ENCODE measurements at regions not wholly inside any gene's neighbourhood (a gene's known extent, or its start where the extent isn't known, plus 50 kb on each side); places are given as distances from the start of the nearest gene placed in this dataset.

- H3T11ph ChIP-seq (ENCODE audit: low read length) = no peak overlapping the region
- H2BK20ac ChIP-seq (ENCODE audit: low read depth, low read length, poor library complexity, severe bottlenecking) = no peak overlapping the region
- Mint-ChIP-seq H3K4me3 (no peak overlapping the region), H3K9me3 (peaks cover 63 to 78% of the 10 kb centered on the region in 2 experiments), H3K36me3 (ENCODE audit: insufficient read depth in 1 of 3, low read depth in 3 of 3) (no peaks in the 10 kb centered on the region; a peak in 2 of 7 replicates), H3K4me1 (no peaks in the 10 kb centered on the region), H3K27me3 (ENCODE audit: low read depth) (no peaks in the 10 kb centered on the region), H3K27ac (no peak overlapping the region)
- H4K20me1 ChIP-seq (ENCODE audit: control insufficient read depth, insufficient read depth, insufficient read length) = no peaks in the 10 kb centered on the region
- H2BK5ac ChIP-seq (ENCODE audit: insufficient read length, low read length) = no peak overlapping the region
- H3K56ac ChIP-seq (ENCODE audit: insufficient read length, low read depth, low read length) = no peak overlapping the region
- H2BK120ac ChIP-seq (ENCODE audit: low read depth, low read length, poor library complexity, severe bottlenecking) = no peak overlapping the region
- no peak overlapping the region for H4K91ac ChIP-seq (ENCODE audit: insufficient read length, low read depth, low read length)
- H4K5ac ChIP-seq (ENCODE audit: insufficient read length, low read depth, low read length) = no peak overlapping the region
- H3K27me3 ChIP-seq (ENCODE audit: insufficient read depth, low read length) = no peaks in the 10 kb centered on the region
- H3K23me2 ChIP-seq (ENCODE audit: insufficient read length, low read depth, low read length, poor library complexity, severe bottlenecking) = no peaks in the 10 kb centered on the region
- DNase-seq = no peak
- H3K4me1 ChIP-seq (ENCODE audit: insufficient read depth, low read length) = no peaks in the 10 kb centered on the region
- H2AFZ ChIP-seq (ENCODE audit: low read length) = no peak overlapping the region
- H4K8ac ChIP-seq (replicated peaks; ENCODE audit: insufficient read length, low read depth, low read length) = no peak overlapping the region
- no peak overlapping the region for H3K4ac ChIP-seq (ENCODE audit: low read depth, low read length)
- no peak overlapping the region for H2BK15ac ChIP-seq (ENCODE audit: low read depth, low read length)
- no peak overlapping the region for H3K18ac ChIP-seq (ENCODE audit: insufficient read length, low read depth, low read length)
- H3K9me3 ChIP-seq (ENCODE audit: control insufficient read depth, low read depth, low read length) = peaks cover 6% of the 10 kb centered on the region
- H2AK5ac ChIP-seq (ENCODE audit: insufficient read length, low read length) = no peak overlapping the region
- H3K79me2 ChIP-seq (ENCODE audit: insufficient read depth, low read length) = no peaks in the 10 kb centered on the region
- H3K79me1 ChIP-seq (ENCODE audit: insufficient read depth, low read depth, low read length, poor library complexity, severe bottlenecking) = no peaks in the 10 kb centered on the region
- H3K4me2 ChIP-seq (ENCODE audit: insufficient read depth, insufficient read length, low read length) = no peak overlapping the region
- H2BK12ac ChIP-seq (ENCODE audit: insufficient read length, low read depth, low read length) = no peak overlapping the region
- no peak overlapping the region for H3K9ac ChIP-seq (ENCODE audit: extremely low read depth, insufficient read length, low read length)
- H3K27ac ChIP-seq (ENCODE audit: insufficient read length, low read depth, low read length) = no peak overlapping the region
- no peak overlapping the region for H3K14ac ChIP-seq (ENCODE audit: insufficient read depth, low read length)
- no peak for TF ChIP-seq CTCF (conservative IDR thresholded peaks at IDR 0.05)
- no peak overlapping the region for H3K23ac ChIP-seq (ENCODE audit: insufficient read length, low read depth, low read length)
Observed at GRCh38 chrX:67872958-67873357, 329.1 kb downstream of the AR start.

All from H9 (cell line).